ENCODE measurements at regions not wholly inside any gene's neighbourhood (a gene's known extent, or its start where the extent isn't known, plus 50 kb on each side); places are given as distances from the start of the nearest gene placed in this dataset.
"Not testable (repeated sequence)": the region's sequence is repeated elsewhere in the genome, so short reads cannot be mapped to it uniquely, and the experiment has no call there.

GRCh38 chr11:134737563-134738510 is 325.8 kb upstream of the B3GAT1 start:
- no peak for DNase-seq

GRCh38 chr11:134736251-134736947 is 324.4 kb upstream of the B3GAT1 start:
- no peak for DNase-seq

DNA sequence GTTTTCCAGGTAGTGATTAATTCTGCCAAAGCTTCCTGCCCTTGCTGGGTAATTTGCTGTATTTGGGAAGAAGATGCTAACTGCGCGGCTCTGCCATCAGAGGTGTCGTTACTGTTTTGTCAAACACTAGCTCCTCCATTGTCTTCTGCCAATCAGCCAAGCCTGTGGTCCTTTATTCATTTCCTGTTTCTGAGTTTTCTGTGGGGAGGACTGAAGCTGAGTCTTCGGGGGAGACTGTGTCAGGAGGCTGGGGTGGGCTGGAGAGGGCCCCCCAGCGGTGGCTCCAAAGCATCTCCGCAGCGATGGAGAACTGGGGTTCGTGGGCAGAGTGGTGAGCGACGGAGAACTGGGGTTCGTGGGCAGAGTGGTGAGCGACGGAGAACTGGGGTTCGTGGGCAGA is 322.9 kb upstream of the B3GAT1 start:
- DNase-seq: no peak

DNA sequence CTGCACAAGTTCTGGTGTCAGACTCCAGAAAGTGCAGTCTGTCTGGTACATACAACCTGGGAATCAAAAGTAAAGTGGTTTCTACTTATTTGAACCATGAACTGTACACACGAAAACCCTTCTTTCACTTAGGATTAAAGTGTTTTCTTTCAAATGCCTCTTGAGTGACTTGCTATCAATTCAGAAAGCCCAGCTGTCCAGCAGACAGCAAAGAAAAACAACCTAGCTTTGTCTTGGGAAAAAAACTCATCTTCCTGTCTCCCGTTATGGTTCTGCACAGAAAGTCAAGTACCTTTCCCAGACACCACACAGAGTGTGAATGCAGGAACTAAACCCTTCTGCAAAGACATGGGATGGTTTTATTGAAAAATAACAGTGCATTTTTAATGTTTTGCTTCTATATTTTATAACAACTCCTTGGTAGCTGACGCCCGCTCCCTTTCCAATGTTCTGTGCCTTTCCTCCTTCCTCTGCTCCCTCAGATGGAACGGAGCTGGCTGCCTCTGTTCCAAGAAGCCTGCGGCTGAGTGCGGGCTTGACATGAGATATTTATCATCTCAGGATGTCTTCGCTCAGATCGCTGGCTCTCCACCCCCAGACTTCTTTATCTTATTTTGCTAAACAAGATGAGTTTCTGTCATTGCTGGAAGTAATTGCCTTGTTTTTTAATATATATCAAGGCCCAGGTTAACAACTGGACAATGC is 322.3 kb upstream of the B3GAT1 start:
- DNase-seq: no peak

GRCh38 chr11:134733646-134734045 is 321.6 kb upstream of the B3GAT1 start:
- no peak for DNase-seq

- no peak for DNase-seq
Measured at GRCh38 chr11:134731213-134731961, 319.3 kb upstream of the B3GAT1 start.

- no peak for DNase-seq
Measured at GRCh38 chr11:134730561-134731212, 318.6 kb upstream of the B3GAT1 start.

GRCh38 chr11:134730101-134730500 is 318.1 kb upstream of the B3GAT1 start:
- no peak for DNase-seq

DNA sequence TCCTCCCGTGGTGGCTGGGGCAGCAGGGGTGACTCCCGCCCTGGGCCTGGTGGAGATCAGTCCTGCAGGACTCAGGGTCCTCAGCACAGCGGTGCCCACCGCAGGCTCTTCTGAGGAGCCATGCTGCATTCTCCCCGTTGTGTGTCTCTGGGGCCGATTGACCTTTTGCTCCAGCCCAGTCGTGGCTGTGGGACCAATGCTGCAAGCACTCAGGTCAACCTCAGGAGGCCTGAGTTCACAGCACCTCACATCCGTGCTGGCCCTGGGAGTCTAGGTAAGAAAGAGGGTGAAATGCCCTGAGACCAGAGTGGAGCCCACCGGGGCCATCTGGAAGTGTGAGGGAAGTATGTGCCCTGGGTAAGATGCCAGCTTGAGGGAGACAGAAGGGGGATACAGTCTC is 316.1 kb upstream of the B3GAT1 start:
- DNase-seq: no peak

GRCh38 chr11:134727636-134728035 is 315.6 kb upstream of the B3GAT1 start:
- DNase-seq: no peak

GRCh38 chr11:134727204-134727603 is 315.2 kb upstream of the B3GAT1 start:
- DNase-seq: no peak

DNA sequence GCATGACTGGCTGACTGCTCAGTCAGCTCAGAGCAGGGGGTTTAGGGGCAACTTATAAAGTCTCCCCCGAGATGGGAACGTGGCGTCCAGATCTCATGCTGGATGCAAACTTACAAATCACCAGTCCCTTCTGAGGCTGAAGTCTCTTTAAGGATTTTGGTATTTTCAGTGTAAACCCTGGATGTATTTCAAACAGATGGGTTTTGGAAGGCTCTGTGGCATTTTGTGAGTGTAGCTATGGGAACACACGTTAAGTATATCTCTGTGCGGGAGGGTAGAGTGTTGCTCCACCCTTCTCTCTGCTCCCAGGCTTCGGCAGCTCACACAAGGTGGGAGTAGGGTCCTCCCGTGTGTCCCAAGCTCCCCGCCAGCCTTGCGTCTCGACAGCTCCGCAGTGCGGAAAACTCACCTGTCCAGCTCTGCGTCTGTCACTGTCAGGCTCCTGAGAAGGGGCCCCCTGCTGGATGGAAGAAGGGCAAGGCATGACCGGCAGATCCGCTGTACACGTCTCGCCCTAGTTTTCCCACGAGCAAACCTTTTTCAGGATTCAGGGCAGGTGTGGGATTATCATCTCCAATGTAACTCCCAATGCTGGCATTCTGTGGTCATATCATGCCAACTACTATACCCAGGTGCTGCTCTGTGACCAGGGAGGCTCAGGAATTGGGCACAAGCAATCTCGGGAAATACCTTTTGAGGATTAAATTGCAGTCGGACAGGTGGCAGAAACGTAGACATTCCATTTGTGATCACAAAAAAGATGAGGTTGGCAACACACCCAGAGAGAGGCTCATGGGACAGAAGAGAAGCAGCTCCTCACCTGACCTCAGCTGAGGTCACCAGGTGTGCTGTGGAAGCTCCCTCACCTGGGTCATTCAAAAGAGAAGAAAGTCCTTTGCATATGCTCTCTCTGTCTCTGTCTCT is 313.9 kb upstream of the B3GAT1 start:
- DNase-seq: no peak

GRCh38 chr11:134725211-134725610 is 313.2 kb upstream of the B3GAT1 start:
- DNase-seq: no peak

- DNase-seq: no peak
Measured at GRCh38 chr11:134724779-134725140, 312.7 kb upstream of the B3GAT1 start.

DNA sequence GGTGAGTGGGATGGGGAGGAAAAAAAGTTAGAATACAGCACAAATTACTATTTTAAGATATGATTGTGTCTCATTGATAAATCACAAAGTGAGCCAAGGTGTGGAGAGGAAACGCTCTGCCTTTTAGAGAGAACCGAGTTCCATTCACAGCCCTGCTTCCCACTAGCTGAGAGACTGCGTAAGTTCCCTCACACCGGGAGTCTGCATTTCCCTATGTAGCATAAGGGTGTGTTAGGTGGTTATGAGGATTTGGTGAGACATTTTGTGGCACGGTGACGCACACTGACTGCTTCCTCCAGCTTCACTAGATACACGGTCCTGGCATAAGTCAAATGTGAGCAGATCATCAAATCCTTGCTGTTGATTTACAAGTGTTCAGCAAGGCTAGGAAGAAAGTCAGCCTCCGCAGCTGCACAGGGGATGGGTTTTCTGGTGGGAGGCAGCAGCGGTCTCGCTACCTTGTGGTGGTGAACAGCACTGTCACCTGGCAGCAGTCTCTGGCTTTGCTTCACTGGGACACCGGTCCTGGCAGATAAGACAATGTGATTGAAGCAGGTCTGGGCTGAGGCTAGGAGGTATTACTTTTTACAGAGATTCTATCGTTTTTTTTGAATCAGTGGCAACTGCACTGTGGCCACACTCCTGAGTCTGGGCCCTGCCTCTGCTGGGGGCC is 312.2 kb upstream of the B3GAT1 start:
- DNase-seq: no peak

- not testable (repeated sequence) for DNase-seq
Measured at GRCh38 chr11:134720691-134721070, 308.6 kb upstream of the B3GAT1 start.

- DNase-seq: not testable (repeated sequence)
Measured at GRCh38 chr11:134719940-134720690, 308.1 kb upstream of the B3GAT1 start.

DNA sequence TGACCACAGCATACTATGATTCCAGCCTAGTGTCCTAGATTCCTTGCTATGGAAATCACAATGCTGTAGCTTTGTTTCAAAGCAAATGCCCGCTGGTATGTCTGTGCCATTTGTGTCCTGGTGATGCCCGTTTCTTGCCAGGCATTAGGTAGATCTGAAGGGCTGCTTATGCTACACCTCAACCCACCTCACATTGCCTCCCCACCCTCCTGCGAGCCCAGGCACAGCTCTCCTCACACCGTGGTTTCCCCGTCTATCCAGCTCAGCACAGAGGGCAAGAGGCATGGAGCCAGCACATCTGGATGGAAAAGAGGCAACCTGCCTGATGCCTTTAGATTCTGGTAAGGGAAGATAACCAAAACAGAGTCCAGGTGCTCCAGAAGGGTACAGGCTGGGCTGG is 307.4 kb upstream of the B3GAT1 start:
- no peak for DNase-seq

DNA sequence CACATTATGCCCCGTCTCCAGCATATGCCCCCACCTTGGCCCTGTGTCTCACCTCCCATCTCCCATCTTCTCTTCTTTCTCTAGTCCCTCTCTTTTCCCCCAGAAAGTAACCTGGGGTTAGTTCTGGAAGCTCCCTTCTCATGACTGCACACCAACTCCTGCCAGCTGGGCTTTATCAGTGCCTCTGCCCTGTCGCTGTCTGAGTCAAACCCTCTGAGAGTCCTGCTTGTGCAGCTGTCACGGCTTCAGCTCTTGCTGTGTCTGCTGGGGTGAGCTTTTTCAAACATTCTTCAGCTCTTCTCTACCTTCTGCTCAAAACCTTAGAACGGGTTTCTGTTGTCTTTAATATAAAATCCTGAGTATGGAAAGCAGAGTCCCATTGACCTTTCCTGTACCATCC is 304.5 kb upstream of the B3GAT1 start:
- DNase-seq: no peak
